Spleen (tissue), 11 donors: ENCODE measurements at regions not wholly inside any gene's neighbourhood (a gene's known extent, or its start where the extent isn't known, plus 50 kb on each side); places are given as distances from the start of the nearest gene placed in this dataset.
A peak's percentile ranks its signal among the peaks of the same experiment; 100 is the strongest.

Source experiments
- DNase-seq: peaks from one replicate; pipeline ENCODE4 v3.0.0-alpha.2; 2020
- H3K27ac ChIP-seq, 8 donors: fragments of 200-600 bp; sonication (generic) in 7 of 8; 1 replicate in 4 of 8; 2 replicates in 4 of 8; pipeline versions ENCODE4 v1.5.0 to v1.8.0; 2016 to 2021; ENCODE audit warnings: inconsistent platforms in 4 of 8, mild to moderate bottlenecking in 4 of 8, moderate library complexity in 1 of 8
- H3K27me3 ChIP-seq, 7 donors: fragments of 200-600 bp; sonication (generic) in 6 of 7; replicated peaks in 1 of 7; 1 replicate in 4 of 7; 2 replicates in 3 of 7; pipeline versions ENCODE4 v1.5.0 to v1.8.0; 2016 to 2021; ENCODE audit warnings: inconsistent platforms in 3 of 7, mild to moderate bottlenecking in 1 of 7
- H3K36me3 ChIP-seq, 6 donors: fragments of 200-600 bp; sonication (generic) in 5 of 6; 1 replicate in 4 of 6; 2 replicates in 2 of 6; pipeline versions ENCODE4 v1.5.0 to v1.8.0; 2016 to 2021; ENCODE audit warnings: inconsistent platforms in 2 of 6
- H3K4me1 ChIP-seq, 6 donors: fragments of 200-600 bp; sonication (generic) in 5 of 6; 1 replicate in 3 of 6; 2 replicates in 3 of 6; pipeline versions ENCODE4 v1.5.0 to v1.8.0; 2016 to 2021; ENCODE audit warnings: inconsistent platforms in 3 of 6
- H3K4me3 ChIP-seq, 8 donors: fragments of 200-600 bp; sonication (generic) in 7 of 8; 1 replicate in 4 of 8; 2 replicates in 4 of 8; pipeline versions ENCODE4 v1.5.0 to v1.8.0; 2016 to 2021; ENCODE audit warnings: inconsistent platforms in 4 of 8, mild to moderate bottlenecking in 4 of 8, moderate library complexity in 2 of 8
- H3K9me3 ChIP-seq, 8 donors: fragments of 200-600 bp; sonication (generic) in 7 of 8; 1 replicate in 4 of 8; 2 replicates in 4 of 8; pipeline versions ENCODE4 v1.5.0 to v1.8.0; 2016 to 2021; ENCODE audit warnings: inconsistent platforms in 4 of 8
- CTCF ChIP-seq, 11 experiments: fragments of 200-600 bp in 7 of 11; fragments of 450-650 bp in 4 of 11; sonication (generic) in 4 of 11; IDR thresholded peaks in 8 of 11; conservative IDR thresholded peaks in 3 of 11; 1 replicate in 7 of 11; 2 replicates in 4 of 11; pipeline versions ENCODE4 v1.4.0 to v1.8.0; 2016 to 2021; ENCODE audit warnings: antibody characterized with exemption in 11 of 11, inconsistent platforms in 4 of 11, mild to moderate bottlenecking in 1 of 11
- POLR2A ChIP-seq, 3 donors: fragments of 450-650 bp; IDR thresholded peaks; one replicate each; pipeline ENCODE4 v1.5.1; 2017; ENCODE audit warnings: antibody characterized with exemption in 3 of 3, mild to moderate bottlenecking in 1 of 3
- POLR2AphosphoS5 ChIP-seq, 3 donors: sonication (generic); formaldehyde crosslinking; IDR thresholded peaks; one replicate each; pipeline ENCODE4 v1.5.1; 2017; ENCODE audit warnings: antibody characterized with exemption in 3 of 3
- WGBS, 5 donors: extraction: QIAGEN DNeasy Blood & Tissue Kit in 3 of 5; methylation state at CpG; one replicate each; pipeline versions ENCODE4 v1.1.5 to v1.1.7; 2013 to 2018; 5-methylcytosine and 5-hydroxymethylcytosine counted together
- intact Hi-C: fragments of 100-400 bp; cut with DNase I; formaldehyde crosslinking; loops from one replicate; pipeline ENCODE4 v1.15.0; 2023; ENCODE audit warnings: low total_unique reads
- donor health status: healthy with polysubstance abuse.
- donor health status: DM: no; HTN: no; CAD: no; lungs with moderate emphysema.
- donor health status: DM: no; HTN: no; CAD: no.
- donor health status: Bipolar disorder and iron deficiency.
- donor health status: healthy.
- donor health status: DM: no; HTN: no; CAD: no.
- donor health status: DM: yes; HTN: yes; CAD: no.

DNA sequence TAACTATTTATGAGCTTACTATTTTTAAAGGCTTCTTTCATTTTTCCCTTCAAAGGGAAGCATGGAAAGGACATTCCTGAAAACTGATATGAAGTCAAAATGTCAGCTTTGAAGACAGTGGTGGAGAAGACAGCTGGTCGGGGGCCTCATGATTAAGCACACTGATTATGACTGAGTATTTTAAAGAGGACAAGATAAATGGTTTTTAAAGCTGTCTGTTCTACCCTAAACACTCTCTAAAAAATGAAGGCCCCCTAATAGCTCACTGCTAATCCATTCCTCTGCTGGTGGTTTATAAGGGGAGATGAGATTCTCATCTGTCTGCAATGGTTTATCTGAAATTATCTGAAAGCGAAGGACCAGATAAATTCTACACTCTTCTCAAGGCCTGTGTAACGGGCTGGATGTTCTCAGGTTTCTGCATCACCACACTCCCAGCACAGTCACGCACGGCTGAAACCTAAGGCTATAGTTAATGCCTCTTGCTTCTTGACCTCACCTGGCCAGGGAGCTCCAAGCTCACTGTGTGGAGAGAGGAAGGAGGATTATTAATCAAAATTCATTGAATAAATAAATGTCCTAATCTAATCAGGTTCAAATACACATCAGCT is 86.9 kb upstream of the DOCK9 start:
- WGBS, 5 donors, result 87 to 96% (median 90%) methylated on average over 5 of the region's 5 CpGs
- no peak overlapping the region for H3K27ac ChIP-seq
- TF ChIP-seq CTCF (IDR thresholded peaks at IDR 0.05 in 8 of 11, conservative IDR thresholded peaks at IDR 0.05 in 3 of 11) (no peak), POLR2A (IDR thresholded peaks at IDR 0.05) (no peak), POLR2AphosphoS5 (IDR thresholded peaks at IDR 0.05) (no peak)
- H3K4me1 ChIP-seq, result peaks cover 3 to 67% (median 36%) of the 10 kb centered on the region in 6 donors
- no peaks in the 10 kb centered on the region for H3K36me3 ChIP-seq
- peaks cover 0 to 28% (median 0%) of the 10 kb centered on the region in 7 donors for H3K27me3 ChIP-seq
- no peaks in the 10 kb centered on the region for H3K9me3 ChIP-seq
- no peak for DNase-seq
- intact Hi-C loops, result no loop called here
- no peak overlapping the region for H3K4me3 ChIP-seq

DNA sequence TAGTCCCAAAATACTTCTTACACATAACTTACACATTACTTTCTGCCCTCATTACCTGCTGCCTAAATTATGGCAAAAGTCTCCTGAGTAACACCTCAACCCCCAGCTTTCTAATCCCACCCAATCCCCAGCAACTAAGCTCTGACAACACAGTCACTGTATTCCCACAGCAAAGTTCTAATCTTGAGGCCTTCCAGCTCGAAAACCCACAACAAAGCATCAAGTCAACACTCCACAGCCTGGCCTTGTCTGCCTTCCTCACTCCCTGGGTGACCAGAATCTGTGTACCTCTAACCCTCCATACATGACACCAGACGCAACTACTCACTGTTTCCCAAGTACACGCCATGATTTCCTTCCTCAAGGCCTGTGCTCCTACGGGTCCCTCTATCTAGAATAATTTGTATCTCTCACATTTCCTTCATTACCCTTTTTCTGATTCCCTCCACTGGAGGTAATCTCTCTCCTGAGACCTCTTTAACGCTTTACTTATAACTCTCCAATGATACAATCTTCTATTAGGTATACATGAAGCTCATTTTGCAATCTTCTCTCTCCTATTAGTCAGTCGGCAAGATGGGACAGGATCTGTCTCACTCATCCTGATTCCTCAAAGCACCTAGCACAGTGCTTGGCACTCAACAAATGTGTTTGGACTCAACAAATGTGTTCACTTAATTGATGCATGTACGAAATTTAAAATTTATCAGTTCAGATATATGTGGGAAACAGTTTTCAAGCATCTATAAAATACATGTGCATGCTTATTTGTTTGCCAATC is 87.6 kb upstream of the DOCK9 start:
- no peak for DNase-seq
- no peak for TF ChIP-seq POLR2A (IDR thresholded peaks at IDR 0.05)
- no peak for TF ChIP-seq POLR2AphosphoS5 (IDR thresholded peaks at IDR 0.05)
- TF ChIP-seq CTCF (IDR thresholded peaks at IDR 0.05 in 8 of 11, conservative IDR thresholded peaks at IDR 0.05 in 3 of 11), result no peak
- 81 to 93% (median 91%) methylated on average over 7 of the region's 7 CpGs for WGBS, 5 donors
- Histone ChIP-seq H3K4me3 (no peak overlapping the region), H3K27ac (peak overlapping the region in 5 of 8 donors; percentile 16 to 68 (median 50)), H3K4me1 (peaks cover 3 to 67% (median 36%) of the 10 kb centered on the region in 6 donors), H3K9me3 (no peaks in the 10 kb centered on the region), H3K36me3 (no peaks in the 10 kb centered on the region), H3K27me3 (peaks cover 0 to 28% (median 0%) of the 10 kb centered on the region in 7 donors)
- intact Hi-C loops, result no loop called here

GRCh38 chr13:99066219-99066618 is 88.4 kb upstream of the DOCK9 start:
- Histone ChIP-seq H3K9me3 (no peaks in the 10 kb centered on the region), H3K4me1 (peaks cover 3 to 59% (median 36%) of the 10 kb centered on the region in 6 donors), H3K27ac (peak overlapping the region in 6 of 8 donors; percentile 16 to 68 (median 46)), H3K36me3 (no peaks in the 10 kb centered on the region), H3K27me3 (peaks cover 0 to 22% (median 0%) of the 10 kb centered on the region in 7 donors), H3K4me3 (peak overlapping the region in 2 of 8 donors; percentile 5 to 44)
- no peak for DNase-seq
- WGBS, 5 donors, result 82 to 100% (median 90%) methylated on average over 1 of the region's 1 CpG
- TF ChIP-seq CTCF (IDR thresholded peaks at IDR 0.05 in 8 of 11, conservative IDR thresholded peaks at IDR 0.05 in 3 of 11) (no peak), POLR2A (IDR thresholded peaks at IDR 0.05) (no peak), POLR2AphosphoS5 (IDR thresholded peaks at IDR 0.05) (no peak)
- intact Hi-C loops, result no loop called here
